GM18498 (cell line): ENCODE measurements at regions not wholly inside any gene's neighbourhood (a gene's known extent, or its start where the extent isn't known, plus 50 kb on each side); places are given as distances from the start of the nearest gene placed in this dataset.
A peak's percentile ranks its signal among the peaks of the same experiment; 100 is the strongest.
"Not testable (repeated sequence)": the region's sequence is repeated elsewhere in the genome, so short reads cannot be mapped to it uniquely, and the experiment has no call there.

ENCODE experiments used
- ATAC-seq: cut with Tn5 transposase; IDR thresholded peaks from one replicate; pipeline ENCODE4 v1.9.1; 2021; ENCODE audit warnings: mild to moderate bottlenecking, moderate library complexity; ENCODE audit not compliant: unreplicated experiment

DNA sequence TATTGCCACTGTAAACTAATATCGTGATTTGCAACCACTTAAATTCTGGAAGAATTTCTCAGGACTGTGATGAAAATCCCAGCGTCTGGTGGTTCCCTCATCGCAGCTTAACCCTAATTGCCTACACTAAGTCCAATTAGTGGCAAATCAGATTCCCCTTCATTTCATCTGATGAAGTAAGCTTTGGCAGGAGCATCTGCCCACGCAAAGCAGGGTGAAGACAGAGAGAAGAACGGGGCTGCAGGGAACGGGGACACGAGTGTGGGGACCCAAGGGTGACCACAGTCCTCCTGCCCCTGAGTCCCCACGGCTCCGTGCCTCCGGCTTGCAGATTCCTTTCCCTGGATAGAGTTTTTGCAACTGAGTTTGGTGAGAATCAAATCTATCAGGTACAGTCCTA, 159.5 kb downstream of the LY86 start:
- ATAC-seq: no peak

DNA sequence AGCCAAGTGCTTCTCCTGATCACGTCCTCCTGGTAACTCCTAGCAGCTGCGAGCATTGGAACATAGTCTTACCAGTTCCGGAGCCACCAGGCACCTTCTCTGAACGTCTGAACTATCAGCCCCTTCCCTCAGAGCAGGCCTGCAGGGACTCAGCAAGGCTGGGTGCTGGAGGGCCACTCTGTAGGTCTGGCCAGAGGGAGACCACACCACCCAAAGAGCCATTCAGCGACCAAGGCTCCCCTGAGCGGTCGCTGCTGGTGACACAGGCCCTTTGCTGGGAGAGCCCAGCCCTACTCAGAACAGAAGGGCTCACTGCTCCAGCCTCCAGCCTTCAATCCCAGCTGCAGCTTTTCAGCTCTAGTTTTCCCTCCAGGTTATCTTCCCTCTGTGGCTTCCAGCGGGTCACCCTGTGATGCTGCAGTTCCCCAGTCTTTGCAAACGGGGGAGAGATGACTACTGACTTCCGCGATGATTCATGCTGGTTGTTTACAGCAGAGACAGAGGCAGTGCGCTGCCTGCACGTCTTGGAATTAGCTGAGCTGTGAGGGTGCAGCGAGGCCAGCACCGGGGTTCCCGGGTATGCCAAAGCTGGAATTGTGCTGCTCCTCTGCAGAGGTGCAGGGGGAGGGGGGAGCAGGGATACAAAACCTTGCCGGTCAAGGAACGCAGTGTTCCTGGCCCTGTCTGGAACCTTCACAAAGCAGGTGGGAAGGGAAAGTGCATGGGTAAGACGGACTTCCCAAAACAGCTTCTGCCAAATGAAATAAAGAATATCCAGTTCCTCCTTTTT, 161.4 kb downstream of the LY86 start:
- ATAC-seq: no peak

DNA sequence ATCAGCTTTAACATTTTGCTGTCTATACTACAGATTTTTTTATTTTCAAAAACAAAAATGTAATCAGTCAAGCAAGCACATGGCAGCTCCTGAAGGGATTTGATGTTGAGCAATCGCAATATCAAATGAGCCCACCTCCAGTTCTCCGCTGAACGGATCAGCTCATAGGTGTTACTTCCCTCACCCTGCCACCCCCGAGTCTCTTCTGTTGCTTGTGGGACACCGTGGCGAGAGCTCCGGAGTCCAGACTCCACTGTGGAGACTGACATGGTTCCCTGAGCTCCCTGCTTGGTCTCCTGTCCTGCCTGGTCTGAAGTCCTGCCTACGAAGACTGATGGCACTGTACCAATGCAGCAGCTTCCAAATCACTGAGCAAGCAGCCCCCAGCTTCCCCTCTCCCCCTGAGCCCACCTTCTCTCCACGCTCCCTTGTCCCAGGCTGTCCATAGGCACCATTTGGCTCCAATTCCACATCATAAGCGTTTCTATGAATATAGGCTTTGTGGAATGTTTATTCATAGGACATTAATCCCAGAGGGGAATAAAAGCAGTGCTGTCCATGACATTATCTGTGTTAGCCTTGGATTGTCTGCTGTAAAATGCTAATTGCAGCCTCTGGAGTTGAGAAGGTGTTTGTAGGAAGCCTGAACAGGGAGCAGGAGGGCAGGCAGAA, 162.2 kb downstream of the LY86 start:
- no peak for ATAC-seq

DNA sequence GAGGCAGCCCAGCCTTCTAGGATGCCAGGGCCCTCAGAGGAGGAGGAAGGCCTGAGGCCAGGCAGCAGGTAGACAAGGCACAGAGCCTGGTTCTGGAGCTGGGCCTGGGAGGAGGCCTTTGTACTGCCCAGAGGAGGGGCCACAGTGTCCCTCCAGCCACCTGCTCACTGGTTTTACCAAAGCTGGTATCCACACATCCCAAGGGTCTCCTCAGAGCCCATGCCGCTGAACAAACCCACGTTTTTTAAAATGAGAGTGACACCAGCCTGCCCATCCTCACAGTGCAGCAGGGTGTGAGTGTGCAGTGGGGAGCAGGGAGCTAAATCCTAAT, 162.7 kb downstream of the LY86 start:
- no peak for ATAC-seq

DNA sequence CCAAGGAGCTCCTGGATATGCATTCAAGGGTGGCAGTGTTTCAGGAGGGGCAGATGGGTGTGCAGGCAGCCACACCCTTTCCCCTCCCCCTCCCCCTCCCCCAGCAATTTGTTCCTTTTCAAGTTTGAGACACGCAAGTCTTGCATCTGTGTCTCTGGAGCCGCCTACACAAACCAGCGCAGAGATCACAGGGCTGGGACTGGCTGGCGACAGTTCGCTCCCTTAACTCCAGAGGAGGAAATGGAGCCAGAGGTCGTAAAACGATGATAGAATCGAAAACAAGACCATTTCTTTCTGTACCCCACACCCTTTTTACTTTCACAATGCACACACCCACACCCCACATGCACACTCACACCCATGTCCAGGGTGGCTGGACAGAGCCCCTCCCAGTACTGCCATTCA, 163.1 kb downstream of the LY86 start:
- no peak for ATAC-seq

DNA sequence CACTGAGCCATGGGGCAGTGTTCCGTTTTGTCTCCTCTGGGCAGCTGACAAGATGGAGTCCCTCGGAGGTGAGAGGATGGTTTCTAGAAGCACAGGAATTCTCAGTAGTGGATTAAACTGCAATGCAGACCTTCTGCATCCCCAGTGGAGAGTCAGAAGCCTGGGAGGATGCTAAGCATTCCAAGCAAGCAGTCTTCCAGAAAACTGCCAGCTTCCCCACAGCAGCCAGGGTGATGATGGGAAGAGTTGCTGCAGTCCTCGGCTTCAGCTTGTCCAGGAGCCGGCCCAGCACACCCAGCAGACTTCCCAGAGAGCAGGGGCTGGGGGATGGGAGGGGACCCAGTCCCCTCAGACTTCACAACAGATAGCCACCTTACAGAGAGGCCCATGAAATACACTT, 163.6 kb downstream of the LY86 start:
- no peak for ATAC-seq

DNA sequence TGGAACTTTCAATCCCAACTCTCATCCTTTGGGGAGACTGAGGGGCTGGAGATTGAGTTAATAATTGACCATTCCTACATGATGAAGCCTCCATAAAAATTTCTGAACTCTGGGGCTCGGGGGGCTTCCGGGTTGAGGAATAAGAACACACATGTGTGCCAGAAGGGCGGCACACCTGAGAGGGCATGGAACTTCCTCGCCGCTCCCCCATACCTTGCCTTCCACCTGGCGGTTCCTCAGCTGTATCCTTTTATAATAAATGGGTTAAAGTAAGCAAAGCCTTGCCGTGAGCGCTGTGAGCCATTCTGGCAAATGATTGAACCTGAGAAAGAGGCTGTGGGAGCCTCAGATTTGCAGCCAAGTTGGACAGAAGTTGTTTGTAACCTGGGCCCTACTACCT, 164.8 kb downstream of the LY86 start:
- ATAC-seq: no peak

DNA sequence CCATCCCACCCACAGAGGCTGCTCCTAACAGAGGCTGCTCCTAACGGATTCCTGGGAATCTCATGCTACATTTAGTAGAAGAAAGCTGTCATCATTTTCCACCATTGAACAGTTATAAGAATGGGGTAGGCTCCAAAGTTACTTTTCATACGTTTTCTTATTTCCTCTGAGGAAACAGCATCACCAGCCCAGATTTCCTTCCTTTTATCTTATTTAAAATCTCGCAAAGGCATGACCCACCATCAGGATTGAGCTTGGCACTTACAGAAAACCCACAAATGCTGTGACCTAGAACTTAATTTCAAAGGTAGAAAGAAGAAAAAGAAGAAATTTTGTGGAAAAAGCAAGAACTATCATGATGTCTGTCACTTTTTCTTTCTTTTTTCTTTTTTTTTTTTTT, 168.0 kb downstream of the LY86 start:
- no peak for ATAC-seq

DNA sequence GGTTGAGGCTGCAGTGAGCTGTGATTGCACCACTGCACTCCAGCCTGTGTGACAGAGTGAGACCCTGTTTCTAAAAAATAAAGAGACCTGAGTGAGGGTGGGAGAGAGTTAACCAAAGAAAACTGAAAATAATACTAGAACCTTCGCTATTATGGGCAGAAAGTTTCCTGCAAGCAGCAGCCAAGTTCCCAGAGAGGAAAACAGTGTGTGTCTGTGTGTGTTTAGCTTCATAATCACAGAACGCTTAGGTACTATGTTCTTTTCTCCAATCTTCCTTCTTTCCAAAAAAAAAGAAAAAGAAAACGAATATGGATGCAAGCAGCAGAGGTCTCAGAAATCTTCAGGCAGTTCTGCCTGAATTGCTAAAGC, 170.0 kb downstream of the LY86 start:
- no peak for ATAC-seq

DNA sequence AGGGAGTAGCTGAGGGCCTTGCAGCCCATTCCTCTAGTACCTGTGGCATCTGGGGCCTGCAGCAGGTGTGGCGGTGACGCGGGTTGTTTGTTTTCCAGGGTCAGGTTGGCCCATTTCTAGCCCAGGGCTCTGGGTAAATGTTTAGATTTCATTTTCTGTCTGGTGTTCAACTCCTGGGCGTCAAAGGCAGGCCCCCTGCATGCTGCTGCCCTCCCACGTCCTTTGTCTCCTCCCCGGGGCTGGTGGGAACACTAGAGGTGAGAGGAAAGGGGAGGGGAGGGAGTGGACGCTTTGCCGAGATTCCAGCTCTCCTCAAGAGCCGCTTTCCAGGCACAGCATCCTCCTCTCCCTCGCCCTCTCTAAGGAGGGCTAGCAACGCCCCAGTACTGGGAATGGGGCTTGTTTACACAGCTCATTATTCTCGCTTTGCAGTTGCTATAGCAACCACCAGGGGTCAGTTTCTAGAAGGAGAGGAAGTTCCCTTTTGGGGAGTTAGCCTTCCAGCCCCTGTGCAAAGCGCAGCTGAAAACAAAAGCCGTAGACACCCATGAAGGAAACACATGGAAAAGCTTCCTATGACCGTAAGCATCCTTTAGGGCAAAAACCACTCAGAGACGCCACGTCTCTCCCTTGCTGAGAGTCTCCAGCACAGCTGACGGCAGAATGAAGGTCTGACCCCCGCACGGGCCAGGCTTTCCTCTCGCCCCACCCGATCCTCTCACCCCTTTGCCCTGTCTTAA, 170.6 kb downstream of the LY86 start:
- peak; percentile 84 for ATAC-seq

DNA sequence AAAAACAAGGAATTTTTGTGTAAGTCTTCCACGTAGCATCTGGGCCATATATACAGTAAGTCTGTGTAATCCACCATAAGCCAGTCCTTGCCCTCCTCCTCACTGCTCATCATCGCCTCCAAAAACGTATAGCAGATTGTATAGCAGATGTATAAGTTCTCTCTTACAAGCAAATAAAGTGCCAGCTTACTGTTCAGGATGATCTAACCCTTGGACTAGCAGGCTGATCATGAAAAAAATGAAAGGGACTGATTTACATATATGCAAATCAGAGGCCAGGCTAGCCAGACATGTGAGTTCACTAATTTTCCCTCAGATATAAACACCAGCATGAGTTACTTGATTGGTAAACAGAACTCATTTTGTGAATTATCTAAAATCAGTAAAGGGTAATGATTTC, 171.5 kb downstream of the LY86 start:
- no peak for ATAC-seq

DNA sequence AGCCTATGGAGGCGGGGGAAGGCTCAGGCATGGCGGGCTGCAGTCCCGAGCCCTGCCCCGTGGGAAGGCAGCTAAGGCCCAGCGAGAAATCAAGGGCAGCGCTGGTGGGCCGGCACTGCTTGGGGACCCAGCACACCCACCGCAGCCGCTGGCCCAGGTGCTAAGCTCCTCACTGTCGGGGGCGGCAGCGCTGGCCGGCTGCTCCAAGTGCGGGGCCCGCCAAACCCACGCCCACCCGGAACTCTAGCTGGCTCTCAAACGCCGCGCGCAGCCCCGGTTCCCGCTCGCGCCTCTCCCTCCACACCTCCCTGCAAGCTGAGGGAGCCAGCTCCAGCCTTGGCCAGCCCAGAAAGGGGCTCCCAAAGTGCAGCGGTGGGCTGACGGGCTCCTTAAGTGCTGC, 174.0 kb downstream of the LY86 start:
- not testable (repeated sequence) for ATAC-seq

DNA sequence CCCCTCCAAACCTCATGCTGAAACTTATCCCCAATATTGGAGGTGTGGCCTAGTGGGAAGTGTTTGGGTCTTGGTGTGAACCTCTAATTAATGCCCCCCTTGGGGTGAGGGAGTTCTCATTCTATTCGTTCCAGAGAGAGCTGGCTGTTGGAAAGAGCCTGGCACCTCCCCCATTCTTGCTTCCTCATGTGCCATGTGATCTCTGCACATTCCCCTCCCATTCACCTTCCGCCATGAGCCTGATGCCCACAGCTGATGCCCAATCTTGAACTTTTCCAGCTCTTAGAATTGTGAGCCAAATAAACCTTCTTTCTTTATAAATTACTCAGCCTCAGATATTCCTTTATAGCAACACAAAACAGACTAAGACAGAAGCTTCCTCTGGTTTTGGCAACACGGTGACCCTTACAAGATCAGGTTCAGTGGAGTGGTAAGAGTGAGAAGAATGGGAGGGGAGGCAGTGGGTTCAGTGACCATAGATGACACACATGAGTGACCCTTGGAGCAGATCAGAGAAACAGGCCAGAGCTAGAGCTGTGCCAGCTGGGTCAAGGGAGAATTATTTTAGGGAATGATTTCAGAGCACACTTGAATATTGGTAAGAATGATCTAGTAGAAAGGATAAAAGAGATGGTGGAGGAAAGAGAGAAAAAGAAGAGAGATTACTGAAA, 176.4 kb downstream of the LY86 start:
- no peak for ATAC-seq

DNA sequence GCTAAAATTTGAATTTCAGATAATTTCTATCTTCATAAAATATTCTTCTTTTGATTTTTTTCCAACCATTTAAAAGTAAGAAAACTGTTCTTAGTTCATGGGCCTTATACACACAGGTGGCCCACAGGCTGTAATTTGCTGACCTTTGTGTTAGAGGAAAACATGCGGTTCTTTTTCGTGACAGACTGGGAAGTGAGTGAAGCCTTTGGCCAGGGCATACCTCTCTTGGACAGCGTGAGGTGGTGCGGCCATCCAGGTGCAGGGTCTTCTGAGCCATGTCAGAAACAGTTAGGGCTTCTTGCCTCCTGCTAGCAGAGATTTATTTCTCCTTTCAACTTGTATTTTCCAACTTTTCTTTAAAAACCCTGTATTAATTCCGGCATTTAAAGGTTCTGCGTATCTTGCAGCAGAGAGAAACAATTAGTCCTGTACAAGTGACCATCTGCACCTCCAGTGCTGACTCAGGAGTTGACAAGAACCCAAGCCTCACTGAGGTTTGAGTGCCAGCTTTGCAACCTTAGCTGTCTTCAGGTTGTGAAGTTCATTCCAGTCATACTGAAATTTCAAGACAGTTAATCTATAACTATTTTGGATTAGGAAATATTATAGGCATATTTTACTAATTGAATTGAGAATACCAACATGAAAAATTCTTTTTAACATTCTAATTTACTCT, 177.8 kb downstream of the LY86 start:
- ATAC-seq: no peak

DNA sequence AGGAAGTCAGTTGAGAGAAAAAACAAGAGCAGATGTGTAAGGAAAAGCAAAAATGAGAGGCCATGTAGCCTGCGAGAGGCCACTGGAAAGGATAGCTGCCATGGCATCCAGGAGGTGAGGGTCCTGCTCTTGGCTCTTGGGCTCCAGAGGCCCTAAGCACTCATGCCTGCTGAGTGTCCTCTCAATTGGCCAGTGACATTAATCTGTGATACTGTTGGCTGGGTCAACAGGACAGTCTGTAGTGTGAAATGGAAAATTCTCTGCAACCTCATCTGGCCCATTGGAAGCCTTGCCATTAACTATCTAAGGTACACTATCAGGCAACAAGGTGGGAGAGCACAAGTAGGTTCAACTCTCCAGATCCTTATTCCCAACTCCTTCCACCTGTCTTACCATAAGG, 180.9 kb downstream of the LY86 start:
- no peak for ATAC-seq

DNA sequence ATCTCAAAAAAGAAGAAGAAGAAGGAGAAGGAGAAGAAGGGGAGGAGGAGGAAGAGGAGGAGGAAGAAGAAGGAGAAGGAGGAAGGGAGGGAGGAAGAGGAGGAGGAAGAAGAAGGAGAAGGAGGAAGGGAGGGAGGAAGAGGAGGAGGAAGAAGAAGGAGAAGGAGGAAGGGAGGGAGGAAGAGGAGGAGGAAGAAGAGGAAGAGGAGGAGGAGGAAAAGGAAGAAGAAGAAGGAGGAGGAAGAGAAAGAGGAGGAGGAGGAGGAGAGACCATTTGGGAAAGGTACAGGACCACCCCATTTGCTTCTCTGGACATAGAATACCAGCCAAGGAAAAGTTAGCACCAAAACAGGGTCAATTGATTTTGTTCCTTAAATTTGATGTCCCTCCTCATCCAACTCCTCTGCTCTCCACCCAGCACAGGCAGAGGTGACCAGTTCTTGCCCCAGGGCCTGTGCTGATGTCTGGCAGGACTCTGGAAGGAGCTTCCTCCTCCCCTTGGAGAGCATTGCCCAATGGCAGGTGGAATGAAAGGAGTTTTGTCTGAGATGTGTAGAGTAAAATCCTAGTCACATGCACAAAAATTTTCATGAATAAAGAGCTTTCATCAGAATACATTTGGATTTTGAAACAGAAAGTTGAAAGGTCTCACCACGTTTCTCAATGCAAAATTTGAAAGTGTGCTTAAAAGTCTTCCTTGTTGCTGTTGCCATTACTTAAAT, 182.9 kb downstream of the LY86 start:
- ATAC-seq: no peak

DNA sequence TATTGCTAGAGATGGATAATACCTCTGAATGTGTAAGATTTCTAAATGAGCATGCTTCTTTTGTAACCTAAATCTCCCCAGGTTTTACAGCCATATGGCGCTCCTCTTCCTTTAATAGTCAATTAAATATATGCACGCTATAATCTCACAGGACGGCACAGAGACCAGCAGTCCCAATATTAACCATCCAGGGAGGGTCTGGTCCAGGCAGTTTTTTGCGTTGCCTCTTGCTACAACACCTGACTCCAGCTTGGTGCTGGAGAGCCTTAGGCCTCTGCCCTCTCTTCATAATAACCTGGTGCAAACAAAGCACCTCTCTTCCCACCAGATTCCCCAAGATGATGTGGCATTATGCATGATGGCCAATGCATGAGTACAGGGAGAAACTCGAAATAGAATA, 183.4 kb downstream of the LY86 start:
- no peak for ATAC-seq

DNA sequence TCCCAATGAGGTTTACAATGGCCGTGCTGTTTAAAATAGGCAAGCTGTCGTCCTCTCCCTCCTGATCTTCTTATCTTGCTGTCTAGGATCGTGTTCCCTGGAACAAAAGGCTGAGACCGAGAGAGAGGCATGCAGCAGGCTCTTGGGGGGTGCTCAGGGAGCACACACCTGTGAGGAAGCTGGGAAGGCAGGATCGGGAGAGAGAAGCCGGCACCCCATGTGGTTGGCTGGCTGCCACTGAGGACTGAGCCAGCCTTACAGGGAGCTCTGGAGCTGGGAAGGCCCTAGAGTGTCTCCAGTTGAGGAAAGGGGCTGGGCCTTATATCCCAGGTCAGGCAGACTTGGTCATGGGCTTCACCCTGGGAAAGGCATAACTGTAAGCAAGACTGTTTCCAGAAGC, 184.2 kb downstream of the LY86 start:
- ATAC-seq: no peak

DNA sequence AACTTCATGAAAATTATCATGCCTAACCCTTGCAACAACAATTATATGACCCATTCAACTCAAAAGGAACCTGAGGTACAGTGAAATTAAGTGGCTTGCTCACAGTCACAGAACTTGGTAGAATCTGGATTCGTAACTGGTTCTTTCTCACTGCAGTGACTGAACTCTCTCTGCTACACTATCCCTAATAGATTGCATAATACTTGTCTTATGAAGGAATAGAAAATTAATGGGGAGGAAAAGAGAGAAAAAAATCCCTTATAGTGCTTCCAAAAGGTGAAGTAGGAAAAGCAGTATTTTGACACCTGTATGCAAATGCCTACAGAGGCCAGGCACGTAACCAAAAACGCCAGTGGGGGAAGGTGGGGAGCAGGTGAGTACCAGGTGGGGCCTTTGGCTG, 186.6 kb downstream of the LY86 start:
- ATAC-seq: no peak

DNA sequence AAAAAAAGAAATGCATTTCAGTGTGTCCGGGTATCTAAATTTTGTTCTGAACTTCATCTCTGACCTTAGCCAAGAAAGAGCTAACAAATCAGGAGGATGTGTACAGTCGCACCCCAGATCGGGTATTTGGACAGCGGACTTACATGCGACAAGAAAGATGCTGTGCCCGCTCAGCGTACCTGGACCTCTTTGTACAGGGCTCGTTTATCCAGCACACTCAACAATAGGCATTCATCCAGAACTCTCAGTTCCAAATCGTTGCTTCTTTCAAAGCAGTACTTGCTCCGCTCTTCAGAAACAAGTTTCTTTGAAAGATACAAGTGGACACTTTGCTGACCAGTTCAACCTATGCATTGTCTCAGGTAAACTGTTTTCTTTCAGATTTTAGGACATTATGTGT, 191.7 kb downstream of the LY86 start:
- ATAC-seq: no peak
